Upper lobe of right lung (tissue), 1 donor: ENCODE measurements at regions not wholly inside any gene's neighbourhood (a gene's known extent, or its start where the extent isn't known, plus 50 kb on each side); places are given as distances from the start of the nearest gene placed in this dataset.
"Not testable (repeated sequence)": the region's sequence is repeated elsewhere in the genome, so short reads cannot be mapped to it uniquely, and the experiment has no call there.

Experiments used
- ATAC-seq: fragments of 200-7000 bp; cut with Tn5 transposase; one replicate; pipeline ENCODE4 v1.9.1; 2020; ENCODE audit warnings: mild to moderate bottlenecking, moderate library complexity
- DNase-seq: peaks from one replicate; pipeline ENCODE4 v3.0.0-alpha.2; 2020
- H3K27ac ChIP-seq: fragments of 200-600 bp; one replicate; pipeline ENCODE4 v1.8.0; 2022
- H3K27me3 ChIP-seq: fragments of 200-600 bp; one replicate; pipeline ENCODE4 v1.8.0; 2022; ENCODE audit warnings: mild to moderate bottlenecking
- H3K36me3 ChIP-seq: fragments of 200-600 bp; one replicate; pipeline ENCODE4 v1.8.0; 2022
- H3K4me1 ChIP-seq: fragments of 200-600 bp; one replicate; pipeline ENCODE4 v1.8.0; 2022
- H3K4me3 ChIP-seq: fragments of 200-600 bp; one replicate; pipeline ENCODE4 v1.8.0; 2022; ENCODE audit warnings: mild to moderate bottlenecking
- H3K9me3 ChIP-seq: fragments of 200-600 bp; one replicate; pipeline ENCODE4 v1.8.0; 2022
- CTCF ChIP-seq: fragments of 200-600 bp; IDR thresholded peaks from one replicate; pipeline ENCODE4 v1.8.0; 2022; ENCODE audit warnings: antibody characterized with exemption
- intact Hi-C: fragments of 100-400 bp; cut with DNase I; formaldehyde crosslinking; loops from one replicate; pipeline ENCODE4 v1.11.0; 2022
- donor health status: DM: no; HTN: yes; CAD: no; lungs with severe emphysema.

- H3K27me3 ChIP-seq = no peaks in the 10 kb centered on the region
- no peaks in the 10 kb centered on the region for H3K36me3 ChIP-seq
- no peak for TF ChIP-seq CTCF
- no peak overlapping the region for H3K4me3 ChIP-seq
- no peak for ATAC-seq
- no peaks in the 10 kb centered on the region for H3K9me3 ChIP-seq
- intact Hi-C loops = no loop called here
- no peak for DNase-seq
- H3K27ac ChIP-seq = no peak overlapping the region
- no peaks in the 10 kb centered on the region for H3K4me1 ChIP-seq
These were observed 655.2 kb downstream of the LMO4 start for GRCh38 chr1:87983841-87984240.

DNA sequence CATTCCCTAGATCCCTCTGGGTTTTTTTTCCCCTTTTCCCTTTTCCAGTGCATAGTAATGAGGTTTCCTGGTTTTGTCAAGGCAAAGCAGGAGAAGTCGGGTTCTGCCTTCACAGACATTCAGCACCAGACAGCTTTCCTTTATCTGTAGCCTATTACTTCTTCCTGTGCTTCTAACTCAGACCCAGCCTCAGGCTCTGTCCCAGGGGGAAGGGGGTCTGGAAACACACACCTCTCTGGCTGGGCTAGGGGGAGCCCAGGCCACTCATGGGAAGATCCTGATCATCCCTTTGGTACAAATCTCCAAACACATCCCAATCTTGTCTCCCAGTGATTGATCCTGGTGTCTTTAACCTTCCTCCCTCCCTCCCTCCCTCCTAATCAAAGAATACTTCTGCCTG lies 656.4 kb downstream of the LMO4 start:
- Histone ChIP-seq H3K4me1 (no peaks in the 10 kb centered on the region), H3K36me3 (no peaks in the 10 kb centered on the region), H3K9me3 (no peaks in the 10 kb centered on the region), H3K27ac (no peak overlapping the region), H3K4me3 (no peak overlapping the region), H3K27me3 (no peaks in the 10 kb centered on the region)
- intact Hi-C loops = no loop called here
- no peak for DNase-seq
- no peak for TF ChIP-seq CTCF
- no peak for ATAC-seq

DNA sequence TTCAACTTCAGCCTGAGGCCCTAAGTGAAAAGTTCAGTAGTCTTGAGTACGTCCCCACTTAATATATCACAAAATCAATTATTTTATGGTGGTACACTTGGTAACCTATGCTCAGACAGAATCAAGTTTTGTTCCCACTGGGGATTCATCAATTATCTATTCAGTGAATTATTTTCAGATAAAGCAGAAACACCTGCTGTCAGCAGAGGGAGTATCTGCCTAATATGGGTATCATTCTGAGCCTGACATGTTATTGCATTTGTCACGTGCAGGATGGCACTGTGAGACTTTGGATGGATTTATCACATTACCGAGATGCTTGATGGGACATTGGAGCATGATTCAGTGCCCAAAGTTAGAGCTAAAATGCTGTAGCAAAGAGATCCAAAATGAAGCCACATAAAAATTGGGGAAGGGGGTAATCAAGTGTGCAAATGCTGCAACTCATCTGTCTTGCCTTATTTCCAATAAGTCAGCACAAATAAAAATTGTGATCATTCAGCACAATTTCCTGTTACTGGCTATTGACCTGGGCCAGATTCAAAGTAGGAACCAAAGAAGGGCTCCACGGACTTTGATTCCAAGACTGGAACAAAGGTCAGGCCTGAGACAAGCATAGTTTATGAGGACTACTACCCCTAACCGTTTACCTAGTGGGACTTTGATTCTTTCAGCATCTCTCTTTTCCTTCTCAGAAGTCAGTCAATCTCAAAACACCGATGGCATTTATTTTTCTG lies 657.6 kb downstream of the LMO4 start:
- ATAC-seq (no peak), DNase-seq (no peak)
- intact Hi-C loops = no loop called here
- no peak overlapping the region for H3K27ac ChIP-seq
- no peaks in the 10 kb centered on the region for H3K27me3 ChIP-seq
- no peak overlapping the region for H3K4me3 ChIP-seq
- no peaks in the 10 kb centered on the region for H3K36me3 ChIP-seq
- TF ChIP-seq CTCF = no peak
- H3K9me3 ChIP-seq = no peaks in the 10 kb centered on the region
- no peaks in the 10 kb centered on the region for H3K4me1 ChIP-seq

DNA sequence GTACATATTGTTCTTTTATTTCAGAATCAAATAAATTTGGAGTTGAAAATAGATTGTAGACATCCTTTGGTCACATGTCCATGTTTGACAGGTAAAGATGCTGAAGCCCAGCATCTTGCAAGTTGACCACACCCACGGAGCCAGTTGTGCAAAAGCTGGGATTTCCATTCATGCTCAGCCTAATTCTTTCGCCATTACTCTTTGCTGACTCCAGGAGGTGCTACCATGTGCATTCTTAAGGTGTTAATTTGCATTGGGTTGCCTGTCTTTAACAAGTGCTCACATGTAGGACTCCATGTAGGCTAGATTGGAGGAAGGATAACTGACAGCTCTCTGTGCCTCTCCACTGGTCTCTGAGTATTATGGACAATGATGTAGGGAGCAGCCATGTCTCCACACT lies 660.7 kb downstream of the LMO4 start:
- H3K36me3 ChIP-seq = no peaks in the 10 kb centered on the region
- no peaks in the 10 kb centered on the region for H3K9me3 ChIP-seq
- H3K4me1 ChIP-seq = no peaks in the 10 kb centered on the region
- intact Hi-C loops = no loop called here
- DNase-seq (no peak), ATAC-seq (no peak)
- H3K4me3 ChIP-seq = no peak overlapping the region
- H3K27ac ChIP-seq = no peak overlapping the region
- no peak for TF ChIP-seq CTCF
- no peaks in the 10 kb centered on the region for H3K27me3 ChIP-seq

GRCh38 chr1:87992536-87992935 lies 663.9 kb downstream of the LMO4 start:
- DNase-seq, intact Hi-C loops, H3K4me3 ChIP-seq, H3K27me3 ChIP-seq, ATAC-seq, H3K4me1 ChIP-seq, H3K27ac ChIP-seq, H3K36me3 ChIP-seq, H3K9me3 ChIP-seq: not testable (repeated sequence)

GRCh38 chr1:87993051-87993450 lies 664.4 kb downstream of the LMO4 start:
- TF ChIP-seq CTCF = no peak
- Histone ChIP-seq H3K36me3 (no peaks in the 10 kb centered on the region), H3K27ac (no peak overlapping the region), H3K4me3 (no peak overlapping the region), H3K4me1 (no peaks in the 10 kb centered on the region), H3K9me3 (no peaks in the 10 kb centered on the region), H3K27me3 (no peaks in the 10 kb centered on the region)
- DNase-seq (no peak), ATAC-seq (no peak)
- intact Hi-C loops = no loop called here
